Neural crest cell (in vitro differentiated cells): ENCODE measurements at regions not wholly inside any gene's neighbourhood (a gene's known extent, or its start where the extent isn't known, plus 50 kb on each side); places are given as distances from the start of the nearest gene placed in this dataset.

Experiments used
- DNase-seq: peaks from one replicate; pipeline ENCODE4 v3.0.0; 2021; ENCODE audit warnings: low read depth, mixed read lengths, low spot score
- H3K27ac Mint-ChIP-seq: one replicate; pipeline ENCODE4 v1.8.0; 2021; ENCODE audit warnings: mild to moderate bottlenecking, mixed read lengths; ENCODE audit not compliant: unreplicated experiment
- H3K27me3 Mint-ChIP-seq: 2 replicates; pipeline ENCODE4 v1.8.0; 2021; ENCODE audit warnings: low read depth, mild to moderate bottlenecking, mixed read lengths
- H3K36me3 Mint-ChIP-seq: 2 replicates; pipeline ENCODE4 v1.8.0; 2021; ENCODE audit warnings: low read depth, mild to moderate bottlenecking, mixed read lengths
- H3K4me1 Mint-ChIP-seq: 2 replicates; pipeline ENCODE4 v1.8.0; 2021; ENCODE audit warnings: mixed read lengths
- H3K4me3 Mint-ChIP-seq: one replicate; pipeline ENCODE4 v1.8.0; 2021; ENCODE audit warnings: mild to moderate bottlenecking, mixed read lengths
- H3K9me3 Mint-ChIP-seq: 2 replicates; pipeline ENCODE4 v1.8.0; 2021; ENCODE audit warnings: mixed read lengths
- CTCF ChIP-seq: fragments of 200-600 bp; sonication (generic); conservative IDR thresholded peaks from 2 replicates; pipeline ENCODE4 v1.5.0; 2021; ENCODE audit warnings: antibody characterized with exemption, mild to moderate bottlenecking

DNA sequence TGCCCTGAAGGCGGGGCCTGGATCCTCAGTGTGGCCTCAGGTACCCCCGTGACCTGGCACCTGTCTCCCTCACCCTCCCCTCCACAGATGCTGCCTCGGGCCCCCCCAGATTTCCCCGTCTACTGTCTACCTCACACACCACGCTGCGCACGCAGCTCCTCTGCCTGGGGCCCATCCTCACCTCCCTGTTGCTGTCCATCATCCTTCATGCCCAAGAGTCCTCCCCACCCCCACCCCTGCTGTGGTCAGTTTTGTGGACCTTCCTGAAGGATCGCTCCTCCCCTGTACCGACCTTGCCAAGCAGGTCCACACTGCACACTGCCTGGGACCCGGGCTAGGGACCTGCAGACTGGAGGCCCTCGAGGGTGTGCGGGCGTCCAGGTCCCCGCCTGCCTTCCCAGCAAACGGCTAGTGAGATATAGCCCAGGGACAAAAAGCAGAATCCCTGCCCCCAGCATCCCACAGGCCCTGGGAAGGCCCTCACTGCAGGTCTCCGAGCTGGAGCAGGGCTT lies 197.4 kb upstream of the DIO3 start:
- no peak for DNase-seq
- Mint-ChIP-seq H3K27ac (no peak overlapping the region), H3K4me1 (peaks cover 24% of the 10 kb centered on the region), H3K4me3 (no peak overlapping the region), H3K9me3 (no peaks in the 10 kb centered on the region), H3K36me3 (no peaks in the 10 kb centered on the region), H3K27me3 (no peaks in the 10 kb centered on the region)
- no peak for TF ChIP-seq CTCF

- Mint-ChIP-seq H3K4me1 (peaks cover 18% of the 10 kb centered on the region), H3K36me3 (no peaks in the 10 kb centered on the region), H3K27me3 (no peaks in the 10 kb centered on the region), H3K27ac (peak overlapping the region; percentile 6), H3K4me3 (no peak overlapping the region), H3K9me3 (no peaks in the 10 kb centered on the region)
- no peak for TF ChIP-seq CTCF
- DNase-seq: no peak
These were observed 196.6 kb upstream of the DIO3 start for GRCh38 chr14:101364503-101365328.

- Mint-ChIP-seq H3K27ac (no peak overlapping the region), H3K27me3 (no peaks in the 10 kb centered on the region), H3K4me3 (no peak overlapping the region), H3K4me1 (peaks cover 12% of the 10 kb centered on the region), H3K36me3 (no peaks in the 10 kb centered on the region), H3K9me3 (no peaks in the 10 kb centered on the region)
- TF ChIP-seq CTCF: no peak
- no peak for DNase-seq
These were observed 195.8 kb upstream of the DIO3 start for GRCh38 chr14:101365329-101366158.

DNA sequence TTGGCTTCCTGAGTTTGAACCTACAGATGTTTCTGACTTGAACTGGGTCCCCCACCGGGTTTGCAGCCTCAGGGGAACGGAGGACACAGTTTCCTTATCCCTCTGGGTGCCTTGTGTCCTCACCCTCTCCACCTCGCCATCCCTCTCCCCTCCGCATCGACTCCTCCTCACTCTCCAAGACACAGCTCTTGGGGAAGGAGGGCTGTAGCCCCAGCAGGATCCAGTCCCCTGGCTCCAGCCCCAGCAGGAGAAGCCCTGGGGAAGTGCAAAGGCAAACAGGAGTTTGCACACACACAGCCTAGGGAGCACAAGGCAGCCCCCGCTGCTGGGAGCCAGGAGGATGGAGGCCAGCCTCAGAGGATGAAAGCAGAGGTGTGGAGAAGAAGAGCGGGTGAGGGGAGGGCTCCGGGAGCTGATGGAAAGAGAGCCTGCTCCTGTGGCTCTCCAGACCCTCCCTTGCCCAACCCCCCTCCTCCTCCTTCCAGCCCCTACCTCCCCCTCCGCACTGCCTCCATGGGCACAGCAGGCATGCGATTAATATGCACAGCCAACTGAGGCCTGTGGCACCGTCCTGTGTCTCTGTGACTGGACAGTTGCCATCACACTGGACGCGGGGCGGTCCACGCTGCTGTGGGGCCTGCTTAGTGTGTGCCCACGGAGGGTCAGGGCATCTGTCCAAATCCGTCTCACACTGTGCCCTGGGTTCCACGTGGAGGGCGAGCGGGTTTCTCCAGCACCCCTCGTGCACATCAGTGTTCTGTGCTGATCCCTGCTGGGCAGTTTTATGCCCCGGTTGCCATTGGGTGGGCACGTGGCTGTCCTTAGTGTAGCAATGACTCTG lies 193.7 kb upstream of the DIO3 start:
- no peaks in the 10 kb centered on the region for H3K9me3 Mint-ChIP-seq
- no peak for TF ChIP-seq CTCF
- H3K27ac Mint-ChIP-seq: no peak overlapping the region
- H3K4me3 Mint-ChIP-seq: no peak overlapping the region
- H3K36me3 Mint-ChIP-seq: no peaks in the 10 kb centered on the region
- no peak for DNase-seq
- no peaks in the 10 kb centered on the region for H3K27me3 Mint-ChIP-seq
- H3K4me1 Mint-ChIP-seq: peaks cover 8% of the 10 kb centered on the region

GRCh38 chr14:101368629-101369028 lies 192.7 kb upstream of the DIO3 start:
- no peak overlapping the region for H3K4me3 Mint-ChIP-seq
- no peak overlapping the region for H3K27ac Mint-ChIP-seq
- H3K36me3 Mint-ChIP-seq: no peaks in the 10 kb centered on the region
- H3K4me1 Mint-ChIP-seq: peaks cover 4% of the 10 kb centered on the region
- no peaks in the 10 kb centered on the region for H3K9me3 Mint-ChIP-seq
- no peak for TF ChIP-seq CTCF
- no peak for DNase-seq
- H3K27me3 Mint-ChIP-seq: no peaks in the 10 kb centered on the region
